ENCODE measurements at regions not wholly inside any gene's neighbourhood (a gene's known extent, or its start where the extent isn't known, plus 50 kb on each side); places are given as distances from the start of the nearest gene placed in this dataset.
"Not testable (repeated sequence)": the region's sequence is repeated elsewhere in the genome, so short reads cannot be mapped to it uniquely, and the experiment has no call there.

GRCh38 chr16:86337581-86338402, 172.5 kb upstream of the FOXF1 start:
- DNase-seq, result no peak

GRCh38 chr16:86338403-86339115, 171.8 kb upstream of the FOXF1 start:
- DNase-seq, result no peak

GRCh38 chr16:86342161-86342834, 168.0 kb upstream of the FOXF1 start:
- DNase-seq, result no peak

GRCh38 chr16:86343027-86343795, 167.1 kb upstream of the FOXF1 start:
- DNase-seq, result no peak

GRCh38 chr16:86343796-86344585, 166.3 kb upstream of the FOXF1 start:
- DNase-seq, result no peak

GRCh38 chr16:86344586-86344871, 165.8 kb upstream of the FOXF1 start:
- DNase-seq, result no peak

- no peak for DNase-seq
These were observed 165.4 kb upstream of the FOXF1 start for GRCh38 chr16:86344881-86345280.

GRCh38 chr16:86345516-86345915, 164.8 kb upstream of the FOXF1 start:
- no peak for DNase-seq

- DNase-seq, result no peak
These were observed 164.3 kb upstream of the FOXF1 start for GRCh38 chr16:86346034-86346433.

GRCh38 chr16:86347090-86347489, 163.2 kb upstream of the FOXF1 start:
- DNase-seq, result no peak

GRCh38 chr16:86347916-86348555, 162.3 kb upstream of the FOXF1 start:
- no peak for DNase-seq

- no peak for DNase-seq
These were observed 160.9 kb upstream of the FOXF1 start for GRCh38 chr16:86349338-86349900.

GRCh38 chr16:86350289-86350688, 160.0 kb upstream of the FOXF1 start:
- no peak for DNase-seq

GRCh38 chr16:86351041-86351784, 159.1 kb upstream of the FOXF1 start:
- DNase-seq, result no peak

GRCh38 chr16:86351785-86352139, 158.6 kb upstream of the FOXF1 start:
- not testable (repeated sequence) for DNase-seq

GRCh38 chr16:86353148-86353547, 157.2 kb upstream of the FOXF1 start:
- no peak for DNase-seq

GRCh38 chr16:86353948-86354347, 156.4 kb upstream of the FOXF1 start:
- no peak for DNase-seq

GRCh38 chr16:86354641-86355513, 155.4 kb upstream of the FOXF1 start:
- DNase-seq, result no peak

GRCh38 chr16:86355531-86355930, 154.8 kb upstream of the FOXF1 start:
- no peak for DNase-seq

GRCh38 chr16:86355951-86356350, 154.4 kb upstream of the FOXF1 start:
- DNase-seq, result no peak

All from activated naive CD4-positive, alpha-beta T cell treated with anti-CD3 and anti-CD28 coated beads, Interleukin-2, amount 50 U/mL, for 16 hours (primary cell).